Stimulated activated CD8-positive, alpha-beta memory T cell treated with anti-CD3 and anti-CD28 coated beads, Interleukin-2, amount 100 ng/mL, for 48 hours (primary cell): ENCODE measurements at regions not wholly inside any gene's neighbourhood (a gene's known extent, or its start where the extent isn't known, plus 50 kb on each side); places are given as distances from the start of the nearest gene placed in this dataset.

Source experiments
- DNase-seq, 2 donors: peaks; one replicate each; pipeline ENCODE4 v3.0.0-alpha.2; 2020; ENCODE audit warnings: low read depth in 2 of 2

DNA sequence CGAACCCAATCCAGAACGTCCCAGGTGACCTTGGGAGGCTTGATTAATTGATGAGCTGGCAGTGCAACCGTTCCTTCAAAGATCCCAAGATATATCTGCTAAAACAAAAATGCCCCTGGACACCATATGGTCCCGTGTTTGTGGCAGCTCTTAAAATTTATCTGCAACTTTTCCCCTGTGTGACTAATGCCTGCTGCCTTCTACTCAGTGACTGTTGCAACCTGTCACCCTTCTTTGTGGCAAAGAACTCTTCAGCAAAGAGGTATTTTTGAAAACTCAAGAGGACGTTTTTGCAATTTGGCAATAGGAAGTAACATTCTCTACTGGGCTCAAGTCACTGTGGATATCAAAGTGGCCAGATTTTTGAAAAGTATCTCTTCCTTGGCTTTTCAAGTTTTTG is 75.8 kb upstream of the SOD3 start:
- no peak for DNase-seq

DNA sequence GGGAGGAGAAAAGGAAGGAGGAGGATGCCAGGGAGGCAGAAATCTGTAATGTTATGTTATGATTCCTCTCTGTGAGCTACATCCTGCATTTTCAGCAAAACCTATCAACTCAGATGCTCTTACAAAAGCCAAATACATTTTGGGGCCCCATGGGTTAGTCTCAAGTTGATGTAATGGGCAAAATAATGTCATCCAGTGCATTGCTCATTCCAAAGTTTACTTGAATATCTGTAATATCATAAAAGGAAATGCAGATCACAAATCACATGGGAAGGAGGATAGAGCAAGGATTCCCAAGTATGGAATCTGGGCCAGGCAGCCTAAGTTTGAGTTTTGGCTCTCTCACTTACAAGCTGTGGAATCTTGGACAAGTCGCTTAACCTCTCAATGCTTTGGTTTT is 74.9 kb upstream of the SOD3 start:
- no peak for DNase-seq

DNA sequence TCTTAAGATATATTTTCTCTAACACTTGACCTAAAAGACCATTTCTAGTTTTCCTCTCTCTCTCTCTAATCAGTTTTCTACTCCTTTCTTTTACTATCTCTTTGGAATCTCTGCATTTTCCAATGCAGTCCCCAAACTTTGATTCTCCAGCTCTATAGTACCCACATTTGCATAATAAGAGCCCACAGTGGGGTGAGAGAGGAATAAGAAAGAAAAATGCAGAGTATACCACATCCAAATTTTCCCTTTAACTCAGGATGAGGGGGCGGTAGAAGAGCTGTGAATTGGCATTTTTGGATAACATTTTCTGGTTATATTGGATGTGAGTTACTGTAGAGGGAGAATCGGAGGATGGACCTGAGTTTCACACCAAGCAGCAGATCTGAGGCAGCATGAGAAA is 74.4 kb upstream of the SOD3 start:
- DNase-seq, result no peak

DNA sequence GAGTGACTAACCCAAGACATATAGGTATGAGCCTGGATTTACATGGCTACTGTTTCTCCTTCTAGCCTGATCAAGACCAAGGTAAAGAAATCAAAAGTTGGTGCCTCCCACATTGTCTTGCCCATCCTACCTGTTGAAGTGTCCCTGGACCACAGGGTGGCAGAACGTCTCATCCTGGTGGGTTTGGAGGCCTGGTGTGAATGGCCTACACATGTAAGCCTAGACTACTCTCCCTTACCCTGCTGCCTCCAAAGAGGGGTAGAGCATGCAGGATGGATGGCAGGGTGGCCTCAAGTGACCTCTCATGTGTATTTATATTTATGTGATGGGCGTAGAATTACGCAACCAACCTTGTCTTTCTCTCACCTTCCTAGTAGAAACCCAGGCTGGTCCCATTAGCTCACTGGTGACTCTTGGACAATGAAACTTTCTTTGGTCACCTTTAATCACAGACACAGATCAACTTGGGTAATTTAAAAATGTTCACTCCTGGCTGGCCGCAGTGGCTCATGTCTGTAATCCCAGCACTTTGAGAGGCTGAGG is 73.3 kb upstream of the SOD3 start:
- no peak for DNase-seq

- DNase-seq, result no peak
These were observed 67.8 kb upstream of the SOD3 start for GRCh38 chr4:24727390-24728224.

DNA sequence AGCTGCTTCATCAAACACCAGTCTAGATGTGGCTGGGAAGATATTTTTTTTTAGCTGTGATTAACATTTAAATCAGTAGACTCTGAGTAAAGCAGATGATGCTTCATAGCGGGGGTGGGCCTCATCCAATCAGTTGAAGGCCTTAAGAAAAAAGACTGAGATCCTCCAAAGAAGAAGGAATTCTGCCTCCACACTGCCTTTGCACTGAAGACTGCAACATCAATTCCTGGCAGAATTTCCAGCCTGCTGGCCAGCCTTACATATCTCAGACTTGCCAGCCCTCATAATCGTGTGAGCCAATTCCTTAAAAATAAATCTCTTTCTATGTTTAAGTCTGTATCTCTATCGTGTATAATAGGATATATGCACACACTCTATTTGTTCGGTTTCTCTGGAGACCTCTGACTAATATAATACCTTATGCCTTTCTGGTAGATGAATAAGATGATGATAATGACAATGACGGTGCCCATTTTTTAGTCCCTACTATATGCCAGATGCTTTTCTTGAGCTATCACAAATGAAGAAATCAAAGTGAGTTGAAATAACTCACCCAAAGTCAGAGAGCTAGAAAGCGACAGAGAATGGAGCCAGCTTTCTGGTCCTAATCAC is 66.1 kb upstream of the SOD3 start:
- DNase-seq, result no peak

DNA sequence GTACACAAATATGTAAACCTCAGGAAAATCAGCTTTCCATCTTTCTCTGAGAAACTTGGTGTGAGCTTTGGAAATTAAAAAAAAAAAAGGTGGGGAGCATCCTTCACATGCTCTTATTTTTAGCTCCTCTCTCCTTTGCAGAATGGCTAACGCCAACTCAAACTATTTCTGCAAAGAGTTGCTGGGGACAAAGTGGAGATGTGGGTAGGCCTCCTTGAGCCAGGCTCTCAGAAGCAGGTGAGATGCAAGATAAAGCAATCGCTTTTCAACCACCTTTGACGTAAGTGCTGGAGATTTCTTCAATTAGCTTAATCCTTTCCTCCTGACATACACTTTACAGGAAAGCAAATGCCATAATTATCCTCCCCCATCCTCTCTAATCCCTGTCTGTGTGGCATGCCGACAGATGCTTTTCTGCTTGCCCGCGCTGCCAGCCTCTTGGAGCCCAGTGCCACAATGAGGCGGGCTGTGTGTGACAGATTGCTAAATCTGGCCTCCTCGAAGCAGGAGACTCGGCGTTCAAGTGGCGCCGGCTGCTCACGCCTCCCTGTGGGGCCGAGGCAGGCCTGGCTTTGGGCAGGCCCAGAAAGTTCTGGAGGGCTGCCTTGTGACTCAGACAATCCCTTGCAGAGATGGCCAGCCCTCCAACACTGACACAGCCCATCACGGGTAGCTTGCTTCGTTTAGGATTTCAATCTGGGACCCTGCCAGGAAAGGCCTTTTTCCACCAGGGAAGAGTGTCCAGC is 64.9 kb upstream of the SOD3 start:
- no peak for DNase-seq

GRCh38 chr4:24731448-24731847 is 63.9 kb upstream of the SOD3 start:
- DNase-seq, result no peak

- no peak for DNase-seq
These were observed 60.9 kb upstream of the SOD3 start for GRCh38 chr4:24734511-24734910.

DNA sequence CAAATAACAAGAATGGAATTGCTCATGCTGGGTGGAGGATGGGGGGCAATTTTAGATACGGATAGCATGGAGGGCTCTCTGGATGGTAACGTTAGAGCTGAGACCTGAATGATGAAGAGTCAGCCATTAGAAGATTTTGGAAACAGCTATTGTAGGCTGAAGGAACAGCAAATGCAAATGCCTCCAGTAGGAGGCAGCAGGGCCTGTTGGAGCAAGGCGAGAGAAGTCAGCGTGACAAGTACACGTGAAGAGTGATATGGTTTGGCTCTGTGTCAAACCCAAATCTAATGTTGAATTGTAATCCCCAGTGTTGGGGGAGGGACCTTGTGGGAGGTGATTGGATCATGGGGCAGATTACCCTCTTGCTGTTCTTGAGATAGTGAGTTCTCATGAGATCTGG is 59.3 kb upstream of the SOD3 start:
- DNase-seq, result no peak

GRCh38 chr4:24741910-24742309 is 53.5 kb upstream of the SOD3 start:
- DNase-seq, result no peak

DNA sequence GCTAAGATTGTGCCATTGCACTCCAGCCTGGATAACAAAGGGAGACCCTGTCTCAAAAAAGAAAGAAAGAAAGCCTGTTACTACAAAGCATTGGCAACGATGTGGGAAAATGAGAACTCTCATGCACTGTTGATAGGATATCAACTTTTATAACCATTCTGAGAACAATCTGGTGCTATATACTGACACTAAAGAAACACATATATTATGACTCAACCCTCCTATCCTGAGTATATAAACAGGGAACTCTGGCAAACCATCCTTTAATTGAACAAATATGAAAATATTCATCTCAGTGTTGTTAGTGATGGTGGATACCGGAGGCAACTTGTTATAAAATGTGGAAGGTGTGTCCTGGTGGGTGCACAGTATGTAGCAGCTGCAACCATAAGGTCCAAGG is 53.0 kb upstream of the SOD3 start:
- no peak for DNase-seq

DNA sequence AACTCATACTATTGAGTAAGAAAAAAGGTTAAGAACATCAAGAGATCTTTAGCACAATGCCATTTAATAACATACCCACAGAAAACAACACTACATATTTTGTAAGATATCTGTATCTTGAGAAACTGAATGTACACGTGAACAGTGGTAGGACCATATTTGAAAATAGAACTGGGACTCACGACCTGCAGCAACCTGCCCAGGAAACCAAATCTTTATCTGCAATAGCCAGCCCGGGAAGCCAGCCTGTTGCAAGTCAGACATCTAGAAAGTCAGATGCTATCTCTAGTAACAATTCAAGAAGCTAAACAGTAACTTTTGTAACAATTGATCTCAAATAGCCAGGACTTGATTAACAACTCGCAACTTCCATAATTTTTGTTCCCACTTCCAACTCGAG is 52.6 kb upstream of the SOD3 start:
- no peak for DNase-seq

GRCh38 chr4:24743206-24743605 is 52.2 kb upstream of the SOD3 start:
- DNase-seq, result no peak

DNA sequence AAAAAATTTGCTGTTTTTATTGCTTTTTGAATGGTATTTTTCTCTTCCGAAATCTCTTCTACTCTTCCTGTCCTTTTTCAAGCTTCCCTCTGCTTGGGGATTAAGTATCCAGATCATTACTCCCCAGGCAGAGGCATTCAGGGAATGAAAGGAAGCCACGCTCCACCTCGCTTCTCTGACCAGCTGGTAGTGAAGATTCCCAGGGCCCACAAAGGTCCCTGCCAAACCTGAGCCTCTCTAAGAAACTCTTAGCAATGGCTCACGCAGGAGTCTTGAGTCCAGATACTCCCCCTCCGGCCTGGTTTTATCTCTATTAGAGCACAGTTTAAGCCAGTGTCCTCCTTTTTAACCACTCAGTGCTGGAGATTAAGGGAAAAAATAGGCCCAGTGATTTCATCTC is 51.4 kb upstream of the SOD3 start:
- no peak for DNase-seq

DNA sequence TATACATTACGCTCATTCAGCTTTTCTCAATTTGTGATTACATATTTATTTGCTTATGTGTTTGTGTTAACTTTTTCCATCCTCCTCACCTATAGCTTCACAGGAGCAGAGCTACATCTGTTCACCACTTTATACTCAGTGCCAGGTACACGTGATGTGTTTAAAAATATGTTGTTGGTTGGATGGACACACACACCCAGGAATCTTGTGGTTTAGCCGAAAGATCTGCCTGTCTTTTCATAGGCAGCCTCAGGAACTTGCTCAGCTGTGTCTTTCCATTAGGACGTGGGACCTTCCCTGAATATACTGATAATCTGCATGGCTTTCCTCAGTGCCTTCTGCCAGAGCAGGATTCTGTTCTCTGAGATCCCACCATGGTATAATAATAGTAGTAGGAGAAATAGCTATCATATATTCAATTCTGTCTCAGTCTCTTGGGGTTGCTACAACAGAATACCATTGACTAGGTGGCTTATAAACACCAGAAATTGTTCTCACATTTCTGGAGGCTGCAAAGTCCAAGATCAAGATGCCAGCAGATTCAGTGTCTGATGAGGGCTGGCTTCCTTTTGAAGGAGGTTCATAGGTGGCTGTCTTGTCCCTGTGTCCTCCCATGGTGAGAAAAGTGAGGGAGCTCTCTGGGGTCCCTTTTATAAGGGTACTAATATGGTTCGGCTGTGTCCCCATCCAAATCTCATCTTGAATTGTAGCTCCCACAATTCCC is 50.0 kb upstream of the SOD3 start:
- DNase-seq, result no peak
